Fibroblast of pulmonary artery (primary cell): ENCODE measurements at regions not wholly inside any gene's neighbourhood (a gene's known extent, or its start where the extent isn't known, plus 50 kb on each side); places are given as distances from the start of the nearest gene placed in this dataset.

Source experiments
- DNase-seq: peaks from one replicate; pipeline ENCODE4 v3.0.0-alpha.2; 2010; ENCODE audit warnings: low read depth
- H3K4me3 ChIP-seq: replicated peaks from 2 replicates; pipeline ENCODE4 v1.5.1; 2011; ENCODE audit warnings: low read depth, mild to moderate bottlenecking, control low read depth, low read length, moderate library complexity
- TF ChIP-seq, protein P1 (sequence below): IDR thresholded peaks from 2 replicates; pipeline ENCODE4 v1.5.1; 2011; ENCODE audit warnings: mild to moderate bottlenecking, control low read depth, low read length, inconsistent platforms; ENCODE audit errors: missing control alignments

DNA sequence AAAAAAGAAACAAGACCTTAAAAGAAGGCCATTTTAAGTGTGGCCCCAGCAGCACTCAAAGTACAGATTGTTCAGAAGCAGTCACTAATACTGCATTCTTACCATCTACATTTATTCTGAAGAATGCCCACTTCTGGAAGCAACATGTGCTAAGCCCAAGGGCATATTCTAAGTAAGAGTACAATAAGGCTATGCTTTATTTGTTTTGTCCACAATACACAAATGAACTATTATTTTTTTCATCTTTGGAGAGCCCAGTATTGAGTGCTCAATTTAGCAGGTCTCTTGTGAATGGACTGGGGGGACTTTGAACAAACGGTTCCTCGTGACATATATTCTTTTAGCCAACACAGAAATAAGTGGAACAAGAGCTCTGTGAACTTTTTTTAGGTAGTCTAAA is 191.4 kb upstream of the CHORDC1 start:
- TF ChIP-seq, protein P1, sequence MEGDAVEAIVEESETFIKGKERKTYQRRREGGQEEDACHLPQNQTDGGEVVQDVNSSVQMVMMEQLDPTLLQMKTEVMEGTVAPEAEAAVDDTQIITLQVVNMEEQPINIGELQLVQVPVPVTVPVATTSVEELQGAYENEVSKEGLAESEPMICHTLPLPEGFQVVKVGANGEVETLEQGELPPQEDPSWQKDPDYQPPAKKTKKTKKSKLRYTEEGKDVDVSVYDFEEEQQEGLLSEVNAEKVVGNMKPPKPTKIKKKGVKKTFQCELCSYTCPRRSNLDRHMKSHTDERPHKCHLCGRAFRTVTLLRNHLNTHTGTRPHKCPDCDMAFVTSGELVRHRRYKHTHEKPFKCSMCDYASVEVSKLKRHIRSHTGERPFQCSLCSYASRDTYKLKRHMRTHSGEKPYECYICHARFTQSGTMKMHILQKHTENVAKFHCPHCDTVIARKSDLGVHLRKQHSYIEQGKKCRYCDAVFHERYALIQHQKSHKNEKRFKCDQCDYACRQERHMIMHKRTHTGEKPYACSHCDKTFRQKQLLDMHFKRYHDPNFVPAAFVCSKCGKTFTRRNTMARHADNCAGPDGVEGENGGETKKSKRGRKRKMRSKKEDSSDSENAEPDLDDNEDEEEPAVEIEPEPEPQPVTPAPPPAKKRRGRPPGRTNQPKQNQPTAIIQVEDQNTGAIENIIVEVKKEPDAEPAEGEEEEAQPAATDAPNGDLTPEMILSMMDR: no peak

GRCh38 chr11:90407350-90407749 is 184.5 kb upstream of the CHORDC1 start:
- no peak for DNase-seq
- no peak overlapping the region for H3K4me3 ChIP-seq
- TF ChIP-seq, protein P1: no peak

More for the DNA sequence above, 191.4 kb upstream of the CHORDC1 start:
- no peak overlapping the region for H3K4me3 ChIP-seq
- DNase-seq: no peak

GRCh38 chr11:90392692-90393091 is 169.8 kb upstream of the CHORDC1 start:
- H3K4me3 ChIP-seq: no peak overlapping the region
- DNase-seq: no peak
- TF ChIP-seq, protein P1: no peak

DNA sequence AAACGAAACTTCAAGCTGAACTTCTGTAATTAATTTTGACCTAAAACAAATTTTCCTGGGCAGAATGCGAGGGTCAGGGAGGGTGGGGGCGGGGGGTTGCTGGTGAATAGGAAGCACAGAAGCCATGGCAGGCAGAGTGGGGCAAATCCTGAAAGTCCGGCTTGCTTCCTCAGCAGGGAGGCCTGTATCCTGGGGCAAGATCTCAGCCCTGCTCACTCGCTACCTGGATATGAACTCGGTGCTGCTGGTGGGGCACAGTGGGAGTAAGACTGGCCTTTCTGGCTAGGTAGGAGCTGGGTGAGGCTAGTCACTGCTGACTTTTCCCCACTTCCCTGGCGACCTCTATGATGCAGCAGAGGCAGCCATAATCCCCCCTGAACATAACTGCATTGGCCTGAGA is 168.9 kb upstream of the CHORDC1 start:
- H3K4me3 ChIP-seq: no peak overlapping the region
- TF ChIP-seq, protein P1: no peak
- no peak for DNase-seq

- DNase-seq: no peak
- H3K4me3 ChIP-seq: no peak overlapping the region
- TF ChIP-seq, protein P1: no peak
Observed at GRCh38 chr11:90380206-90380605, 157.4 kb upstream of the CHORDC1 start.

DNA sequence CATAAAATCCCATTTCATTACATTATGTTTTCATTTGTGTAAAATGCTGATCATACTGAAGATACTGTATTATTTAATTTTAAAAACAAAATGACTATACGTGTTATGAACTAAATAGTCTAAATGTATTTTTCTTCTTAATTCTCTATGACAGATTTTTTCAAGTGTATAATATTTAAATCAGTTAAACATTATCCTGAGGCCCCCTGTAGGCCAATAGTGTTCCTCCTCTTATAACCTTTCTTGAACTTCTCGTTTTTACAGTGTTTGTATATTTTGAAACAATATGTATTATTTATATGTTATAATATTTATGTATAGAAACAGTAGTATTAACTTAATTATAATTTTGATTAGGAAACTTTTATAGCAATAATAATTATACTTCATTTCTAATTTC is 151.1 kb upstream of the CHORDC1 start:
- H3K4me3 ChIP-seq: no peak overlapping the region
- DNase-seq: no peak
- TF ChIP-seq, protein P1: no peak

DNA sequence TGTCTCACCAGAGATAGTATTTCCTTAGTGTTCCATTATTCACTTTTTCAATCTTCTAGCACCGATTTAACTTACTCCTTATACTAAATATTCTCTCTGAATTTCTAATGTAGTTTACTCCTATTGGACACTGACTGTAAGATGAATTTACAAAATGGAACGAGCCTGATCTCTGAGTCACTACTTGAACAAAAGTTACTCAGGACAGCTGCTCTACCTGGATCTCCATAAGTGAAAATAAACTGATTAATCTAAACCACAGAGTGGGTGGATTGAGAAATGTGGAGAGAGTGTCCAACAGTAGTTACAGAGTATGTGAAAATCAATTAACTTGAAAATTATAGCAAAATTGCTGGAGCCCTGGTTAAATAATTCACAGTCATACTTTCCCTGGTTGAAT is 141.7 kb upstream of the CHORDC1 start:
- no peak for DNase-seq
- no peak overlapping the region for H3K4me3 ChIP-seq
- TF ChIP-seq, protein P1: no peak
